Activated B cell treated with CpG ODN at 0.5 μM for 24 hours (primary cell): ENCODE measurements at regions not wholly inside any gene's neighbourhood (a gene's known extent, or its start where the extent isn't known, plus 50 kb on each side); places are given as distances from the start of the nearest gene placed in this dataset.

ENCODE experiments used
- ATAC-seq: fragments of 200-7000 bp; cut with Tn5 transposase; one replicate; pipeline ENCODE4 v1.10.0; 2021; ENCODE audit warnings: low read depth, mild to moderate bottlenecking, moderate library complexity
- CTCF ChIA-PET: fragments of 350-600 bp; sonication (Branson Sonifier 250); formaldehyde crosslinking; loops from one replicate; lab custom pipeline; 2021; ENCODE audit warnings: antibody characterized with exemption; lab: Charles Lee
- POLR2A ChIA-PET: fragments of 350-600 bp; sonication (Branson Sonifier 250); formaldehyde crosslinking; loops from one replicate; lab custom pipeline; 2021; ENCODE audit warnings: antibody characterized with exemption; lab: Charles Lee
- DNase-seq: peaks from one replicate; pipeline ENCODE4 v3.0.0; 2022
- H3K27ac Mint-ChIP-seq: one replicate; pipeline ENCODE4 v1.8.0; 2020; ENCODE audit warnings: mixed read lengths
- H3K27me3 Mint-ChIP-seq: one replicate; pipeline ENCODE4 v1.8.0; 2021; ENCODE audit warnings: mixed read lengths
- H3K36me3 Mint-ChIP-seq: one replicate; pipeline ENCODE4 v1.8.0; 2021; ENCODE audit warnings: low read depth, mixed read lengths
- H3K4me1 Mint-ChIP-seq: one replicate; pipeline ENCODE4 v1.8.0; 2021; ENCODE audit warnings: mixed read lengths
- H3K4me3 Mint-ChIP-seq: one replicate; pipeline ENCODE4 v1.8.0; 2020; ENCODE audit warnings: mild to moderate bottlenecking, mixed read lengths
- H3K9me3 Mint-ChIP-seq: one replicate; pipeline ENCODE4 v1.8.0; 2020; ENCODE audit warnings: mixed read lengths
- CTCF ChIP-seq: fragments of 200-600 bp; IDR thresholded peaks from one replicate; pipeline ENCODE4 v1.8.0; 2022; ENCODE audit warnings: antibody characterized with exemption, mild to moderate bottlenecking
- intact Hi-C: fragments of 100-400 bp; cut with micrococcal nuclease; formaldehyde crosslinking; loops from one replicate; pipeline ENCODE4 v1.15.1; 2024

GRCh38 chr13:44321961-44322360 lies 51.7 kb upstream of the SERP2 start:
- POLR2A ChIA-PET, result no interaction called here
- no peak overlapping the region for H3K27ac Mint-ChIP-seq
- CTCF ChIA-PET, result no interaction called here
- intact Hi-C loops, result no loop called here
- H3K4me1 Mint-ChIP-seq, result no peaks in the 10 kb centered on the region
- TF ChIP-seq CTCF, result no peak
- ATAC-seq (no peak), DNase-seq (no peak)
- no peak overlapping the region for H3K4me3 Mint-ChIP-seq
- H3K27me3 Mint-ChIP-seq, result peaks cover 3% of the 10 kb centered on the region
- no peaks in the 10 kb centered on the region for H3K36me3 Mint-ChIP-seq
- H3K9me3 Mint-ChIP-seq, result peaks cover 3% of the 10 kb centered on the region

- Mint-ChIP-seq H3K27ac (no peak overlapping the region), H3K4me1 (no peaks in the 10 kb centered on the region), H3K9me3 (peaks cover 3% of the 10 kb centered on the region), H3K27me3 (peaks cover 3% of the 10 kb centered on the region), H3K4me3 (no peak overlapping the region), H3K36me3 (no peaks in the 10 kb centered on the region)
- no peak for TF ChIP-seq CTCF
- CTCF ChIA-PET, result no interaction called here
- DNase-seq (no peak), ATAC-seq (no peak)
- POLR2A ChIA-PET, result no interaction called here
- intact Hi-C loops, result no loop called here
These were observed 50.7 kb upstream of the SERP2 start for GRCh38 chr13:44322928-44323327.

- ATAC-seq, result no peak
- no peak for TF ChIP-seq CTCF
- Mint-ChIP-seq H3K27me3 (peaks cover 7% of the 10 kb centered on the region), H3K4me3 (no peak overlapping the region), H3K27ac (no peak overlapping the region), H3K4me1 (no peaks in the 10 kb centered on the region), H3K9me3 (peaks cover 4% of the 10 kb centered on the region), H3K36me3 (no peaks in the 10 kb centered on the region)
- intact Hi-C loops, result no loop called here
- CTCF ChIA-PET, result no interaction called here
- POLR2A ChIA-PET, result no interaction called here
- DNase-seq, result no peak
These were observed 49.9 kb upstream of the SERP2 start for GRCh38 chr13:44323754-44324153.
